Endodermal cell (in vitro differentiated cells): ENCODE measurements at regions not wholly inside any gene's neighbourhood (a gene's known extent, or its start where the extent isn't known, plus 50 kb on each side); places are given as distances from the start of the nearest gene placed in this dataset.

Experiments used
- DNase-seq: peaks from one replicate; pipeline ENCODE4 v3.0.0-alpha.2; 2017
- H3K27ac ChIP-seq: 2 replicates; pipeline ENCODE4 v1.5.1; 2013; ENCODE audit warnings: mild to moderate bottlenecking, low read depth, low read length, moderate library complexity
- H3K27me3 ChIP-seq: 2 replicates; pipeline ENCODE4 v1.6.1; 2013; ENCODE audit warnings: mild to moderate bottlenecking, low read length, moderate library complexity; ENCODE audit not compliant: insufficient read depth, control insufficient read depth, poor library complexity, severe bottlenecking
- H3K36me3 ChIP-seq: 2 replicates; pipeline ENCODE4 v1.7.0; 2013; ENCODE audit warnings: mild to moderate bottlenecking, low read length, moderate library complexity; ENCODE audit not compliant: control insufficient read depth, insufficient read depth
- H3K4me1 ChIP-seq: one replicate; pipeline ENCODE4 v1.7.0; 2013; ENCODE audit warnings: low read length; ENCODE audit not compliant: control insufficient read depth, insufficient read depth
- H3K4me3 ChIP-seq: 2 replicates; pipeline ENCODE4 v1.5.1; 2013; ENCODE audit warnings: mild to moderate bottlenecking, low read length, moderate library complexity
- H3K9ac ChIP-seq: 2 replicates; pipeline ENCODE4 v1.6.1; 2013; ENCODE audit warnings: mild to moderate bottlenecking, low read length, moderate library complexity; ENCODE audit not compliant: poor library complexity, severe bottlenecking; ENCODE audit errors: extremely low read depth
- H3K9me3 ChIP-seq: 2 replicates; pipeline ENCODE4 v1.6.1; 2013; ENCODE audit warnings: mild to moderate bottlenecking, low read length, moderate library complexity; ENCODE audit not compliant: control insufficient read depth
- H3K27ac Mint-ChIP-seq: 2 replicates; pipeline ENCODE4 v1.8.0; 2020; ENCODE audit warnings: mixed read lengths
- H3K27me3 Mint-ChIP-seq: 2 replicates; pipeline ENCODE4 v1.8.0; 2021; ENCODE audit warnings: mild to moderate bottlenecking, mixed read lengths; ENCODE audit not compliant: insufficient read depth
- H3K36me3 Mint-ChIP-seq: 2 replicates; pipeline ENCODE4 v1.8.0; 2020; ENCODE audit warnings: low read depth, mixed read lengths
- H3K4me1 Mint-ChIP-seq: 2 replicates; pipeline ENCODE4 v1.8.0; 2020; ENCODE audit warnings: mixed read lengths
- H3K4me3 Mint-ChIP-seq: 2 replicates; pipeline ENCODE4 v1.8.0; 2020; ENCODE audit warnings: mild to moderate bottlenecking, moderate library complexity, mixed read lengths
- H3K9me3 Mint-ChIP-seq: 2 replicates; pipeline ENCODE4 v1.8.0; 2020; ENCODE audit warnings: mild to moderate bottlenecking, mixed read lengths
- WGBS, 2 experiments: methylation state at CpG; one replicate each; pipeline versions ENCODE4 v1.1.5 to v1.1.7; 2013; ENCODE audit warnings: missing lambda C conversion rate in 2 of 2, mixed read lengths in 1 of 2; ENCODE audit not compliant: insufficient coverage in 1 of 2, insufficient read length in 1 of 2; 5-methylcytosine and 5-hydroxymethylcytosine counted together
- TF ChIP-seq, protein P1 (sequence below): fragments of 200-600 bp; sonication (generic); conservative IDR thresholded peaks from 2 replicates; pipeline ENCODE4 v1.5.0; 2021; ENCODE audit warnings: antibody characterized with exemption, mild to moderate bottlenecking

DNA sequence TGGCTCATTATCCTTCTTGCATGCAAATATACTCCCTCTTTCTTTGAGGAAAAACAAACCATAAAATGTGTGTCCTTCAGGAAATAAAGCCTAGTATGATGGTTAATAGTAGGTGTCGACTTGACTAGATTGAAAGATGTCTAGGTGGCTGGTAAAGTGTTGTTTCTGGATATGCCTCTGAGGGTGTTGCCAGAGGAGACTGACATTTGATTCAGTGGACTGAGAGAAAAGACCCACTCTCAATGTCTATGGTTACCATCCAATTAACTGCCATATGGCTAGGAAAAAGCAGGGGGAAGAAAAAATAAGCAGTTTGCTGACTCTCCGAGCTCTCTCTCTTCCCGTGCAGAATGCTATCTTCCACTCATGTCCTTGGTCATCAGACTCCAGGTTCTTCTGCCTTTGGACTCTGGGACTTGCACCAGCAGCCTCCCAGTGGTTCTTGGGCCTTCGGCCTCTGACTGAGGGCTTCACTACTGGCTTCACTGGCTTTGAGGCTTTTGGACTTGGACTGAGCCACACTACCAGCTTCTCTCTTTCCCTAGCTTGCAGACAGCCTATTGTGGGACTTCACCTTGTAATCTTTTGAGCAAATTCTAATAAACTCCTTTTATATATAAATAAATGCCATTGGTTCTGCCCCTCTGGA lies 532.1 kb upstream of the HTR2C start:
- Histone ChIP-seq H3K27ac (no peak overlapping the region), H3K9me3 (no peaks in the 10 kb centered on the region), H3K4me3 (no peak overlapping the region), H3K4me1 (no peaks in the 10 kb centered on the region), H3K9ac (no peak overlapping the region), H3K36me3 (no peaks in the 10 kb centered on the region), H3K27me3 (no peaks in the 10 kb centered on the region)
- Mint-ChIP-seq H3K27ac (peak overlapping the region; percentile 66), H3K36me3 (peaks cover 46% of the 10 kb centered on the region), H3K9me3 (peaks cover 5% of the 10 kb centered on the region), H3K4me1 (peaks cover 52% of the 10 kb centered on the region), H3K4me3 (no peak overlapping the region), H3K27me3 (no peaks in the 10 kb centered on the region)
- peak; percentile 75 for DNase-seq
- TF ChIP-seq, protein P1, sequence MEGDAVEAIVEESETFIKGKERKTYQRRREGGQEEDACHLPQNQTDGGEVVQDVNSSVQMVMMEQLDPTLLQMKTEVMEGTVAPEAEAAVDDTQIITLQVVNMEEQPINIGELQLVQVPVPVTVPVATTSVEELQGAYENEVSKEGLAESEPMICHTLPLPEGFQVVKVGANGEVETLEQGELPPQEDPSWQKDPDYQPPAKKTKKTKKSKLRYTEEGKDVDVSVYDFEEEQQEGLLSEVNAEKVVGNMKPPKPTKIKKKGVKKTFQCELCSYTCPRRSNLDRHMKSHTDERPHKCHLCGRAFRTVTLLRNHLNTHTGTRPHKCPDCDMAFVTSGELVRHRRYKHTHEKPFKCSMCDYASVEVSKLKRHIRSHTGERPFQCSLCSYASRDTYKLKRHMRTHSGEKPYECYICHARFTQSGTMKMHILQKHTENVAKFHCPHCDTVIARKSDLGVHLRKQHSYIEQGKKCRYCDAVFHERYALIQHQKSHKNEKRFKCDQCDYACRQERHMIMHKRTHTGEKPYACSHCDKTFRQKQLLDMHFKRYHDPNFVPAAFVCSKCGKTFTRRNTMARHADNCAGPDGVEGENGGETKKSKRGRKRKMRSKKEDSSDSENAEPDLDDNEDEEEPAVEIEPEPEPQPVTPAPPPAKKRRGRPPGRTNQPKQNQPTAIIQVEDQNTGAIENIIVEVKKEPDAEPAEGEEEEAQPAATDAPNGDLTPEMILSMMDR, result no peak
- WGBS, 2 experiments, result 89% methylated on average over 4 of the region's 4 CpGs; no CpG with 5 or more reads in 1 of the 2 experiments

DNA sequence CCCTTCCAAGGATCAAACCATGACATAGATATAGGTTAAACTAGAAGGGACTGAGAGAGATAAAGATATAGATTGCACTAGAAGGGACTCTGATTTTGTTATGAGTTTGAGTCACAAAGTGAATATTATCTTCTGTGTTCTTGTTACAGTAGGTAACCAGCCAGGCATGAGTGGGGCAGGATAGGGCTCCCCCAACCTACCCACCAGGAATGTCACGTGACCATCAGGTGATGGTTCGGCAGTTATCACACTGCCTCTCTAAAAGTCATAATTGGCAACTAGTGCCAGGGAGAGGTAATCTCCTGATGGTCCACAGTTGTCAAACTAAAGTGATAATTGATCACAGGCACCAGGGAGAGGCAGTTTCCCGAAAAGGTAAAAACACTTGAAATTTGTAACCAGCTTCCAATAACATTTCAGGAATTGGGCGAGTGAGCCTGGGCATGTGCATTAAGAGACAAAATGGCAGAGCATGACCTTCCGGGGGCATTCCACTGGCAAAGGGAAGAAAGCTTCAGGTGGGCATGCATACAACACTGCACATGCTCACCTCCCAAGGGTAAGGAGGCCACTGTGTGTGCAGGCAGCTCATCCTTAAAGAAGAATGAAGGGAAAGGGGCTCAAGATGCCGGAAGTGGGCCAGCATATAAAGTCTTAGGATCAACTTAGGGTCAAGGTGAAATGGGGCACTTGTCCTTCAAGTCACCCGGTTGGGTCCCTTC lies 533.6 kb upstream of the HTR2C start:
- DNase-seq, result peak; percentile 76
- Mint-ChIP-seq H3K36me3 (peaks cover 39% of the 10 kb centered on the region), H3K9me3 (peaks cover 5% of the 10 kb centered on the region), H3K4me3 (no peak overlapping the region), H3K27ac (peak overlapping the region; percentile 81), H3K4me1 (peaks cover 50% of the 10 kb centered on the region), H3K27me3 (no peaks in the 10 kb centered on the region)
- TF ChIP-seq, protein P1, result no peak
- Histone ChIP-seq H3K4me1 (no peaks in the 10 kb centered on the region), H3K9ac (no peak overlapping the region), H3K27ac (no peak overlapping the region), H3K36me3 (no peaks in the 10 kb centered on the region), H3K9me3 (no peaks in the 10 kb centered on the region), H3K4me3 (no peak overlapping the region), H3K27me3 (no peaks in the 10 kb centered on the region)
- 92 to 100% methylated on average over 1 to 7 of the region's 7 CpGs for WGBS, 2 experiments

DNA sequence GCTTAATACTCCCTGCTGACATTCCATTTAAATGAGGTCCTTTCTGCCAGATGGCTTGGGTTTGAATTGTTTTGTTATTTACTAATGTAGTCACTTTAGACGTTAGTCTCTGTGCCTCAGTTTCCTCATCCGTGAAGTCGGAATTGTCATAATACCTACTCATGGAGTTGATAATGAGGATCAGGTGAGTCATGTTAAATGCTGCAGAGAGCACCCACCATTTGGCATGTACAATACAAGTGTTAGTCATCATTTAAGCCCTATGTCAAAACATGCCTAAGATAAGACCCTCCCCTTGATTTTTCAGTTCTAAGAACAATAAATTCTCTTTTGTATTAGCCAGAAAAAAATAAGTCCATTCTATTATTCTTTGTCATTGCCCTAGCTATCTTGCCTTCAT lies 534.8 kb upstream of the HTR2C start:
- peak overlapping the region; percentile 57 for H3K27ac Mint-ChIP-seq
- no peaks in the 10 kb centered on the region for H3K27me3 Mint-ChIP-seq
- H3K36me3 Mint-ChIP-seq, result peaks cover 39% of the 10 kb centered on the region

More for the DNA sequence above, 534.8 kb upstream of the HTR2C start:
- Mint-ChIP-seq H3K4me1 (peaks cover 50% of the 10 kb centered on the region), H3K9me3 (peaks cover 5% of the 10 kb centered on the region), H3K4me3 (no peak overlapping the region)
- H3K27me3 ChIP-seq, result no peaks in the 10 kb centered on the region
- 50 to 83% methylated on average over 1 to 3 of the region's 3 CpGs for WGBS, 2 experiments
- H3K27ac ChIP-seq, result no peak overlapping the region
- TF ChIP-seq, protein P1, result no peak
- H3K9me3 ChIP-seq, result no peaks in the 10 kb centered on the region
- no peaks in the 10 kb centered on the region for H3K4me1 ChIP-seq
- H3K36me3 ChIP-seq, result no peaks in the 10 kb centered on the region
- H3K4me3 ChIP-seq, result no peak overlapping the region
- DNase-seq, result peak; percentile 50
- H3K9ac ChIP-seq, result no peak overlapping the region
